ENCODE measurements at regions not wholly inside any gene's neighbourhood (a gene's known extent, or its start where the extent isn't known, plus 50 kb on each side); places are given as distances from the start of the nearest gene placed in this dataset.

DNA sequence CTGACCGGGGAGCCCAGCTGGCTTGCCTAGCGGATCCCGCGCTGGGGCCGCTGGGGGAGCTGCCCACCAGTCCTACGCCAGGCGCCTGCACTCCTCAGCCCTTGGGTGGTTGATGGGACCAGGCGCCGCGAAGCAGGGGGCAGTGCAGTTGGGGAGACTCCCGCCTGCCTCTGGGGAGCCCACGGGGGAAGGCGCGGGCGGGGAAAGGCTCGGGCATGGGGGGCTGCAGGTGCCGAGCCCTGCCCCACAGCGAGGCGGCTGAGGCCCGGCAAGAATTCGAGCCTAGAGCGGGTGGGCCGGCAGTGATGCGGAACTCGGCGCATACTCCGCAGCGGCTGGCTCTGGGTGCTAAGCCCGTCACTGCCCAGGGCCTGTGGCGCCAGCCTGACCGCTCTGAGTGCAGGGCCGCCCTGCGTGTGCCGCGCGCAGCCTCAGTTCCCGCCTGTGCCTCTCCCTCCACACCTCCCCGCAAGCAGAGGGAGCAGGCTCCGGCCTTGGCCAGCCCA is 249.1 kb upstream of the TEKT4 start:
- TF ChIP-seq POLR2A (IDR thresholded peaks at IDR 0.05) (no peak), CTCF (IDR thresholded peaks at IDR 0.05) (no peak), POLR2AphosphoS5 (IDR thresholded peaks at IDR 0.05) (no peak)

Data from prostate gland (tissue), 2 donors.